OCI-M1 (cell line): ENCODE measurements at regions not wholly inside any gene's neighbourhood (a gene's known extent, or its start where the extent isn't known, plus 50 kb on each side); places are given as distances from the start of the nearest gene placed in this dataset.
"Not testable (repeated sequence)": the region's sequence is repeated elsewhere in the genome, so short reads cannot be mapped to it uniquely, and the experiment has no call there.

ENCODE experiments used
- DNase-seq: peaks from one replicate; lab custom pipeline; 2025; lab: John Stamatoyannopoulos, UW

DNA sequence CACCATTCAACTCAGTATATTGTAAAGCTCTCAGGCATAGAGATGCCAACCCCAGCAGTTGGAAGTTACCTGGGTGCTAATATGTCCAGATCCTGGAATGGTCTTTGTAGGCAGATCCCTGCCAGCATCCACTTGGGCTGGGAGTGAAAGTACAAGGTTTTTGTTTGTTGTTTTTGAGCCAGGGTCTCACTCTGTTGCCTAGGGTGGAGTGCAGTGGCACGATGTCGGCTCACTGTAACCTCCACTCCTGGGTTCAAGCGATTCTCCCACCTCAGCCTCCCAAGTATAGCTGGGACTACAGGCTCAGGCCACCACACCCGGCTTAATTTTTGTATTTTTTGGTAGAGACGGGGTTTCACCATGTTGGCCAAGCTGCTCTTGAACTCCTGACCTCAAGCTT, 177.6 kb downstream of the IRF8 start:
- DNase-seq: no peak

DNA sequence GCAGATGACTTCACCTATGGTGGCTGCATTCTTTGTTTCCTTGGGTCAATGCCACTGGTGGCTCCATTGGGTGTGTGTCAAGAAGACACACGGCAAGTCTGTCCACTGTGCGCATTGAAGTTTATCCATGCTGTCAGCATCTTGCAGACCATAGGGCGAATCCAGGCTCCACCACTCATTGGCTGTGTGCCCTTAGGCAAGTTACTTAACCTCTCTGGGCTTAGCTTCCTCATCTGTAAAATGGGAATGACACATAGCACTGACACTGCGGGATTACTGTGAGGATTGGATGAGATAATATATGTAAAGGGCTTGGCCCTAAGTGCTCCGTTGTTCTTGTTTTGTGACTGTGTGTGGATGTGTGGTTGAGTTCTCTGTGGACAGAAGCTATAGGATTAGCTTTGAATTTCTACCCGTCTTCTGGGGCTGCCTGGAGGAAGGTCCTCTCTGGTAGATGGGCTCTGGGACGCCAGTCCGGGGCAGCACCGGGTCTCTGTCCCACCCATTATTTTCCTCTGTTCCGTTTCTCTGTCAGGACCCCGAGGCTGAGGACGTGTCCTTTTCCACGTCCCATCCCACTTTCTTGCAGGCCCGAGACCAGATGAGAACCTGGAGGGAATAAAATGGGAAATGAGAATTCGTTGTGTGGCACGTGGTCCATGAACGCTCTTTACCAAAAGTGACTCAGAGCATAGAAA, 178.4 kb downstream of the IRF8 start:
- DNase-seq: no peak

- no peak for DNase-seq
These were observed 179.2 kb downstream of the IRF8 start for GRCh38 chr16:86078121-86078600.

- DNase-seq: not testable (repeated sequence)
These were observed 179.7 kb downstream of the IRF8 start for GRCh38 chr16:86078711-86079110.

DNA sequence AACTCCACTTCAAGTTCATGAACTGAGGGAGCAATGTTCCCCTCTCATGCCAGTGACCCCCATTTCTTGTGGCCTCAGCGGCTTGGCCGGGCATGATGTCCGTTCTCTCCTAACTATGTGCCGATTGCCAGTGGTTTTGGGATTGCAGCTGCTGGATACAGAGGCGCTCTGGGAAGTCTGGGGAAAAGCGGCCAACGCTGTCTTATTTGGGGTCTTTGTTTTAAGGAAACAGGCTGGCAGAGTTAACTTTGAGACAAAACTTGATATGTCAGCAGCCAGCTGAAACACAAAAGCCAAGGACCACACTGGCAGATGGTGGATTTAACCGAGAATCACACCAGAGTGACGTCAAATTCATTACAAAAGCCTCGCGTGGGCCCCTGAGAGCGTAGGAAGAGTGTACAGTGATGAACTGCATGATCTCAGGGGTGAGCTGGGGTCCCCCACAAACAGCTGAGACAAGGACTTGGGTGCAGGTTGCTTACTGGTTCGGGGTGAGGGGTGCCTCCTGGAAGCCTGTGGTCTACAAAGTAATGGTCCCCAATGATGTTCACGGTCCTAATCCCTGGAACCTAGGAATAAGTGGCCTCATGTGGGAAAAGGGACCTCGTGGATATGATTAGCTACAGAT, 180.4 kb downstream of the IRF8 start:
- no peak for DNase-seq

GRCh38 chr16:86080131-86080875, 181.3 kb downstream of the IRF8 start:
- DNase-seq: no peak

DNA sequence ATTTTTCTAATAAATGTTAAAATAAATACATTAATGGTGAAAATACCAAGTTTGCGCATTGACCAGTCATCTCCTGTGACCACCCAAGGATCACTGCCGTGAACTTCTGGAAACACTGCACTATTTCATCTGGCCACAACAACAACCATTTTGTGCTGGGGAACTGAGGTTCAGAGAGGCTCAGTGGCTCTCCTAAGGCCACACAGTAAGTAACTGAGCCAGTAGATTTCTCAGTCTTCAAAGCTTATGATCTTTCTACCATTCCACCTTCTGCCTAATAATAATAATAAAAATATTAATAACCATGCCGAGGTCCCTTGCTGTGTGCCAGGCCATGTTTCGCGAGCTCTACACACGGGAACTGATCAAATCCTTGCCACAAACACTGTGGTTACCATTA, 182.0 kb downstream of the IRF8 start:
- no peak for DNase-seq

- no peak for DNase-seq
These were observed 183.6 kb downstream of the IRF8 start for GRCh38 chr16:86082418-86083030.

GRCh38 chr16:86083382-86084002, 184.5 kb downstream of the IRF8 start:
- DNase-seq: no peak

DNA sequence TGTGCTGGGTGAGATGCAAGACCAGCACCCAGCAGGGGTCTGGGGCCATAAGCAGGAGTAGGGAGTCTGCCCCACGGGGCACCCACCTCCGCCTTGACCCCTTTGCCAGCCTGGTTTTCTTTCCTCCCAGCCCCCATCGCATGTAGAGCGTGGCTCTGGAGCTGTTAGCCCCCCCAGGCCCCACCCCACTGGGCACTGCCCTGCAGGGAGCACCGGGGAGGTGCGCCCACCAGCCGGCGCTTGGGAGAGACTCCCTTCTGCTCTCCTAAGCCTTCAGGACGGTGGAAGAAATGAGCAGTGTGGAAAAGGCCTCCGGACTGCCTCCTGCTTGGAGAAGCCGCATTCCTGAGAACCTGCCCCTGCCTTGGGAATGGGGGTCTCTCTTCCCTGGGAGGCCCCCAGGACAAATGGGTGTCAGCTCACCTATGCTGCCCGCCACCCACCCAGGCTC, 186.2 kb downstream of the IRF8 start:
- no peak for DNase-seq

- no peak for DNase-seq
These were observed 186.8 kb downstream of the IRF8 start for GRCh38 chr16:86085795-86086194.

DNA sequence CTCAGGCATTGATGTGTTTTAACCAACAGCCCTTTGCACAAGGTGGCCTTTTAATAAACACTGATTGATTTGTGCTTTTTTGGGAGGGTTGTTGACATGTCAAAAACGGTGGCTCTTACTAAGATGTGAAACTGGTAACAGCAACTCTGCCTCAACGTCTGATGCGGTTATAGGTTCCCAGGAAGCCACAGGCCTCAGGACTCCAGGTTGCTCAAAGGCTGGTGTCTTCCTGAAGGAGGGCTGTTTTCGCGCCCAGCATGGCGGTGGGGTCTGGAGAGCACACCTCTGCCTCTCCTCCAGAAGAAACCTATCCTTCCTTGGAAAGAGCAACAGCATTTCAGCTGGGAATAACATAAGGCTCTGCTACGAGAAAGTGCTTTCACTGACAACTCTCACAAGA, 187.5 kb downstream of the IRF8 start:
- DNase-seq: no peak

DNA sequence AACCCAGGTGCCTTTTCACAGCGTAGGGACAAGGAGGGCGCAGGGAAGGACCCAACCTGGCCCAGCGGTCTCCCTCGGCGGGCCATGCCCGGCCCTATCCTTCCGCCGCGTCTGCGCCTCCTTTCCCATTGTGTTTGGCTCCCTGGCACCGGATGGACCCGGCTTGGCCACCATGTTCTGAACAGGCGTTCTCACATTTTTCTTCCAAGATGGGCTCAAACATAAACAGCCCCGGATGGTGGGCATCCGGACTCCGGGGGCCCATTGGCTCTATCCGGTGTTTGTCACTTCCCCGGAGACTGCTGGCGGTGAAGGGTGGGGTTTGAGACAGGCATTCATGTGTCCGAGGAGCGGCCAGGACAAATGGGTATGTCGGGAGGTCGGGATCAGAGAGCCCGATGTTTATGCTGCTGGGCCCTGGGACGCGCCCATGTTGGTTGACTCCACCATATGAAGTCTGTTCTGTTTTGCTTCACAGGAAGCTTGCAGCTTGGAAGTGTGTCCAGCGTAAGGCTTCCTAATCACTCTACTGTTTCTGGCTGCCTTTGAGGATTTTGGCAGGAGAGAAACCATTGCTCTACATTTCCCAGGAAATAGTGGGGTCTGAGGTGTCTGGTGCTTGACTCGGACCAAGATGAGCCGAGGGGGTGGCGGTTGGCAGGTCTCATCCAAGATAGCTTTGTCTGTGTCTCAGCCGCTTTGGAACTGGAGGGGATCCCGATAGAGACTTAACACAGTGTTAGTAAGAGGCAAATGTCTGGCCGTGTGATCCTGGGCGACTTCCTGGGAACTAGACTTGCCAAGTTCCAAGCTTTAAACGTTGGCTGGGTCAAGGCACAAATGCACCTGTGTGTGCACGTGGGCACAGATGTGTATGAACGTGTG, 188.3 kb downstream of the IRF8 start:
- no peak for DNase-seq

DNA sequence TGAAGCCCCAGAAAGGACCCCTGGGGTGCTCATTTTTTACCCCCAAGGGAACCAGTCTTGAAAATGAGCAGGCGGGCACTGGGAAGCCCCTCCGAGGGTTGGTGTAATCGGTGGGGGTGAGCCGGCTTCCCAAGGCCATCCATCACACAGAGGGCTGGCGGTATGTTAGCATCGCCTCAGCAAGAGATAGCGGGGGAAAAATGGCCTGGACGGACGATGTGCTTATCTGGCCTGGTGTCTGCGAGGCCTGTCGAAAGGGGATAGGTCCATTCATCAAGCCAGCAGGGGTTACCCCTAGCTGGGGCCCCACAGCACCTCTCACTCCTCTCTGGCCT, 188.9 kb downstream of the IRF8 start:
- DNase-seq: no peak

- no peak for DNase-seq
These were observed 189.3 kb downstream of the IRF8 start for GRCh38 chr16:86088287-86088686.

DNA sequence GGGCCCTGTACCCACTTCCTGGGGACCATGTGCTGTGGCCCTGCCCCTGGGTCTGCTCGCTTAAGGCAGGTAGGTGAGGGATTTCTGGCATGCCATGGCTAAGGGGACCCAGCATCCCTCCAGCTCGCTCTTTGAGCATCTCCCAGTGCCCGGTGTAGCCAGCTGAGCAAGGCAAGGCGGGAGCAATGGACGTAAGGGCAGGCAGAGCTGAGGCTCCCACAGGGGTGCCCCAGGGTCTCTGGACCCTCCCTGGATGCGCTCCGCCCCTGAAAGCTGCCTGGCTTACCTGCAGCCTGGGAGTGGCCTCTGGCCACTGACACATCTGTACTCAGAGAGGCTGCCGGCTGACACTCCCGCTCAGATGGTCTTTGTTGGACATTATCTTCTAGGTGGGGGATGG, 189.9 kb downstream of the IRF8 start:
- no peak for DNase-seq

- no peak for DNase-seq
These were observed 190.5 kb downstream of the IRF8 start for GRCh38 chr16:86089334-86089900.

- DNase-seq: no peak
These were observed 191.0 kb downstream of the IRF8 start for GRCh38 chr16:86089991-86090390.

DNA sequence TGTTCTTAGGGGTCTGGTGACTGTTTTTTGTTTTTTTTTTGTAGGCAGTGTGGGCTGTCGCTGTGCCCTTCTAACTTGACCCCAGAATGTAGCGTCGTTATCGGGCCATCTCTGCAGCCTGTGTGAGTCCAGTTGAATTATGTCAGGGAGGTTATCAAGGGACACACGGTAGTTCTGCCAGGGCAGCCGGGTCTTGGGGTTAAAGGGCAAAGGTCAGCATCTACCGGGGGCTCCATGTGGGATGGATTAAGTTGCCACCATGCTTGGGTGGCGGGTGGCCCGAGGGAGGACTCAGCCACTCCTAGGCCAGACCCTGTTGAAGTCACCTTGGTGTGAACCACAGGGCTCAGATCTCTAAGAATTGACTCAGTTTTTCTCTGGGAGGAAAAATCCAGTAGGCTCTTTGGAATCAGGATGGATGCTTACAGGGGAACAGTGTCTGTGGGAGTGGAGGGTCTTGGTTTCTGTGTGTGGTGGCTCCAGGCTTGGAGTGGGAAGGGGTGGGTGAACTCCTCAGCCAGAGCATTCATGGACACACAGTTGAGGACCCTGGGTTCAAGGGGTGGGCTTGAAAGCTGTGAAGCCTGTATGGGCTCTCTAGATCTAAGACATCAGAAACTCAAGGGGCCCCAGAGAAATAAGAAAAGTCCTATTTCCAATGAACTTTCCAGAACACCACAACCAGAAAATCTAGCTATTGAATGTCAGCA, 191.7 kb downstream of the IRF8 start:
- no peak for DNase-seq

GRCh38 chr16:86091976-86092375, 193.0 kb downstream of the IRF8 start:
- no peak for DNase-seq
